Breast epithelium (tissue), 3 donors: ENCODE measurements at regions not wholly inside any gene's neighbourhood (a gene's known extent, or its start where the extent isn't known, plus 50 kb on each side); places are given as distances from the start of the nearest gene placed in this dataset.

Experiments
- POLR2A ChIP-seq: fragments of 450-650 bp; IDR thresholded peaks from one replicate; pipeline ENCODE4 v1.6.1; 2016; ENCODE audit warnings: antibody characterized with exemption, mild to moderate bottlenecking, moderate library complexity
- POLR2AphosphoS5 ChIP-seq, 3 donors: sonication (generic); formaldehyde crosslinking; IDR thresholded peaks; one replicate each; pipeline ENCODE4 v1.6.1; 2017; ENCODE audit warnings: antibody characterized with exemption in 3 of 3
- TF ChIP-seq, protein P1 (sequence below), 3 donors: fragments of 450-650 bp; IDR thresholded peaks; one replicate each; pipeline ENCODE4 v1.5.1; 2016 to 2017; ENCODE audit warnings: antibody characterized with exemption in 3 of 3, mild to moderate bottlenecking in 3 of 3, moderate library complexity in 3 of 3

DNA sequence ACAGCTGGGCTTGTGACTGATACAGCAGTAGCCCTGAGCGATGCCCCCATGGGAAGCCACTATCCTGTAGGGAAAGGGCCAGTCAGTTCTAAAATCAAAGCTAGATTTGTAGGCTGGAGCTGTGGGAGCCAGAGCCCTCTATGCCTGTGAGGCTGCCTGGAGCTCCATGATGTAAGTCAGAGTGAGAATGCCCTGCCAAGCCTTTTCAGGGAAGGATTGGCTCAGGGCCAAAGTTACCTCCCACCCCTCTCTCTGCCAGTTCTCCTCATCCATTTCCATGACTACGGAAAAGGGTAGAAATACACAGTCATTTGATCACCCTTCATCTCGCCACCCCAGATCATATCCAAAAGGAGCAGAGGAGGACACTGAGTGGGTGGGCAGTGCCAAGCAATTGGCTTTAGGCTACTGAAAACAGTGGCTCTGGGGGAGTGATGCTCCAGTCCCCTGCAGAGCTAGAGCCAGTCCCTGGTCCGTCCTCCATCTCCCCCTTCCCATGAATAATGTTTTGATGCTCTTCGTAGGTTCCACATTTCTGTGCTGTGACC lies 59.5 kb upstream of the KCNA3 start:
- TF ChIP-seq, protein P1, sequence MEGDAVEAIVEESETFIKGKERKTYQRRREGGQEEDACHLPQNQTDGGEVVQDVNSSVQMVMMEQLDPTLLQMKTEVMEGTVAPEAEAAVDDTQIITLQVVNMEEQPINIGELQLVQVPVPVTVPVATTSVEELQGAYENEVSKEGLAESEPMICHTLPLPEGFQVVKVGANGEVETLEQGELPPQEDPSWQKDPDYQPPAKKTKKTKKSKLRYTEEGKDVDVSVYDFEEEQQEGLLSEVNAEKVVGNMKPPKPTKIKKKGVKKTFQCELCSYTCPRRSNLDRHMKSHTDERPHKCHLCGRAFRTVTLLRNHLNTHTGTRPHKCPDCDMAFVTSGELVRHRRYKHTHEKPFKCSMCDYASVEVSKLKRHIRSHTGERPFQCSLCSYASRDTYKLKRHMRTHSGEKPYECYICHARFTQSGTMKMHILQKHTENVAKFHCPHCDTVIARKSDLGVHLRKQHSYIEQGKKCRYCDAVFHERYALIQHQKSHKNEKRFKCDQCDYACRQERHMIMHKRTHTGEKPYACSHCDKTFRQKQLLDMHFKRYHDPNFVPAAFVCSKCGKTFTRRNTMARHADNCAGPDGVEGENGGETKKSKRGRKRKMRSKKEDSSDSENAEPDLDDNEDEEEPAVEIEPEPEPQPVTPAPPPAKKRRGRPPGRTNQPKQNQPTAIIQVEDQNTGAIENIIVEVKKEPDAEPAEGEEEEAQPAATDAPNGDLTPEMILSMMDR (IDR thresholded peaks at IDR 0.05) = no peak
- no peak for TF ChIP-seq POLR2AphosphoS5 (IDR thresholded peaks at IDR 0.05)
- no peak for TF ChIP-seq POLR2A
